ENCODE measurements at regions not wholly inside any gene's neighbourhood (a gene's known extent, or its start where the extent isn't known, plus 50 kb on each side); places are given as distances from the start of the nearest gene placed in this dataset.

- 0 out of 3 replicates have a peak, but pooled peaks of 1 of the 2 experiments have one; percentile 23 for TF ChIP-seq CBX3 (IDR thresholded peaks at IDR 0.05; ENCODE audit: borderline replicate concordance in 1 of 2, low read length in 2 of 2)
- peak; percentile 35; the same call in 1 of the 2 replicates for TF ChIP-seq DPF2 (IDR thresholded peaks at IDR 0.05)
- peak; percentile 35; the same call in 1 of the 2 replicates for TF ChIP-seq CXXC5 (CRISPR knock-in tag; IDR thresholded peaks at IDR 0.05)
- no peak for TF ChIP-seq GABPA (tag; conservative IDR thresholded peaks at IDR 0.05; ENCODE audit: low read depth)
- TF ChIP-seq, protein P1, sequence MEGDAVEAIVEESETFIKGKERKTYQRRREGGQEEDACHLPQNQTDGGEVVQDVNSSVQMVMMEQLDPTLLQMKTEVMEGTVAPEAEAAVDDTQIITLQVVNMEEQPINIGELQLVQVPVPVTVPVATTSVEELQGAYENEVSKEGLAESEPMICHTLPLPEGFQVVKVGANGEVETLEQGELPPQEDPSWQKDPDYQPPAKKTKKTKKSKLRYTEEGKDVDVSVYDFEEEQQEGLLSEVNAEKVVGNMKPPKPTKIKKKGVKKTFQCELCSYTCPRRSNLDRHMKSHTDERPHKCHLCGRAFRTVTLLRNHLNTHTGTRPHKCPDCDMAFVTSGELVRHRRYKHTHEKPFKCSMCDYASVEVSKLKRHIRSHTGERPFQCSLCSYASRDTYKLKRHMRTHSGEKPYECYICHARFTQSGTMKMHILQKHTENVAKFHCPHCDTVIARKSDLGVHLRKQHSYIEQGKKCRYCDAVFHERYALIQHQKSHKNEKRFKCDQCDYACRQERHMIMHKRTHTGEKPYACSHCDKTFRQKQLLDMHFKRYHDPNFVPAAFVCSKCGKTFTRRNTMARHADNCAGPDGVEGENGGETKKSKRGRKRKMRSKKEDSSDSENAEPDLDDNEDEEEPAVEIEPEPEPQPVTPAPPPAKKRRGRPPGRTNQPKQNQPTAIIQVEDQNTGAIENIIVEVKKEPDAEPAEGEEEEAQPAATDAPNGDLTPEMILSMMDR (IDR thresholded peaks at IDR 0.05 in 2 of 3, conservative IDR thresholded peaks at IDR 0.05 in 1 of 3; ENCODE audit: insufficient read depth in 2 of 3, low read depth in 1 of 3, low read length in 3 of 3) = peak in 1 of 3 experiments; percentile 35; a peak in 2 of 6 replicates
- 0 out of 2 replicates have a peak, but pooled peaks have one; percentile 34 for TF ChIP-seq ZNF311 (CRISPR knock-in tag; IDR thresholded peaks at IDR 0.05)
- no peak for TF ChIP-seq TFAM (CRISPR knock-in tag; conservative IDR thresholded peaks at IDR 0.05)
- TF ChIP-seq ZNF140 (CRISPR knock-in tag; IDR thresholded peaks at IDR 0.05) = no peak
- no peak for TF ChIP-seq TBL1XR1 (IDR thresholded peaks at IDR 0.05; ENCODE audit: low read length in 2 of 2)
- 0 out of 2 replicates have a peak, but pooled peaks have one; percentile 16 for TF ChIP-seq OTX1 (CRISPR knock-in tag; IDR thresholded peaks at IDR 0.05)
- peak; percentile 40; the same call in 1 of the 2 replicates for TF ChIP-seq CC2D1A (IDR thresholded peaks at IDR 0.05)
- no peak for TF ChIP-seq SAFB2 (IDR thresholded peaks at IDR 0.05; ENCODE audit: borderline replicate concordance, low read depth, low read length, severe bottlenecking)
- TF ChIP-seq PHB2 (IDR thresholded peaks at IDR 0.05; ENCODE audit: low read depth) = no peak
- TF ChIP-seq ZNF175 (CRISPR knock-in tag; IDR thresholded peaks at IDR 0.05; ENCODE audit: low read depth) = no peak
- TF ChIP-seq, protein P2, sequence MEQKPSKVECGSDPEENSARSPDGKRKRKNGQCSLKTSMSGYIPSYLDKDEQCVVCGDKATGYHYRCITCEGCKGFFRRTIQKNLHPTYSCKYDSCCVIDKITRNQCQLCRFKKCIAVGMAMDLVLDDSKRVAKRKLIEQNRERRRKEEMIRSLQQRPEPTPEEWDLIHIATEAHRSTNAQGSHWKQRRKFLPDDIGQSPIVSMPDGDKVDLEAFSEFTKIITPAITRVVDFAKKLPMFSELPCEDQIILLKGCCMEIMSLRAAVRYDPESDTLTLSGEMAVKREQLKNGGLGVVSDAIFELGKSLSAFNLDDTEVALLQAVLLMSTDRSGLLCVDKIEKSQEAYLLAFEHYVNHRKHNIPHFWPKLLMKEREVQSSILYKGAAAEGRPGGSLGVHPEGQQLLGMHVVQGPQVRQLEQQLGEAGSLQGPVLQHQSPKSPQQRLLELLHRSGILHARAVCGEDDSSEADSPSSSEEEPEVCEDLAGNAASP (IDR thresholded peaks at IDR 0.05) = no peak
- no peak for TF ChIP-seq ARID2 (IDR thresholded peaks at IDR 0.05)
- TF ChIP-seq NEUROD1 (IDR thresholded peaks at IDR 0.05; ENCODE audit: borderline replicate concordance, low read depth, low read length, partially characterized antibody) = no peak
- no peak for TF ChIP-seq POLR2A (conservative IDR thresholded peaks at IDR 0.05)
- no peak for TF ChIP-seq YBX1 (IDR thresholded peaks at IDR 0.05)
- TF ChIP-seq HBP1 (CRISPR knock-in tag; IDR thresholded peaks at IDR 0.05) = no peak
- TF ChIP-seq SRSF7 (optimal IDR thresholded peaks at IDR 0.05; ENCODE audit: low read depth, low read length) = no peak
- peak; percentile 91 for TF ChIP-seq SPI1 (IDR thresholded peaks at IDR 0.05; ENCODE audit: borderline replicate concordance, low read depth, low read length)
- peak; percentile 81 for TF ChIP-seq CHAMP1 (IDR thresholded peaks at IDR 0.05)
Observed at GRCh38 chr12:131357920-131358319, 353.0 kb upstream of the SFSWAP start (continued).
